WERI-Rb-1 (cell line): ENCODE measurements at regions not wholly inside any gene's neighbourhood (a gene's known extent, or its start where the extent isn't known, plus 50 kb on each side); places are given as distances from the start of the nearest gene placed in this dataset.

ENCODE experiments used
- DNase-seq: peaks from one replicate; pipeline ENCODE4 v3.0.0-alpha.2; 2020
- H3K27ac ChIP-seq: fragments of 250-450 bp; sonication (Bioruptor Pico); 2 replicates; pipeline ENCODE4 v1.5.1; 2020; ENCODE audit warnings: mild to moderate bottlenecking, moderate library complexity
- H3K27me3 ChIP-seq: fragments of 250-450 bp; sonication (Bioruptor Pico); 2 replicates; pipeline ENCODE4 v1.5.1; 2021; ENCODE audit warnings: mild to moderate bottlenecking, low read depth, moderate library complexity; ENCODE audit not compliant: insufficient read depth, severe bottlenecking
- H3K36me3 ChIP-seq: fragments of 250-450 bp; sonication (Bioruptor Pico); 2 replicates; pipeline ENCODE4 v1.5.1; 2020; ENCODE audit warnings: mild to moderate bottlenecking, moderate library complexity
- H3K4me3 ChIP-seq: 2 replicates; pipeline ENCODE4 v1.5.1; 2011; ENCODE audit warnings: low read depth, mild to moderate bottlenecking, control low read depth, low read length
- H3K9me3 ChIP-seq: fragments of 250-450 bp; sonication (Bioruptor Pico); 2 replicates; pipeline ENCODE4 v1.5.1; 2021; ENCODE audit warnings: mild to moderate bottlenecking, moderate library complexity; ENCODE audit not compliant: severe bottlenecking
- TF ChIP-seq, protein P1 (sequence below): IDR thresholded peaks from 2 replicates; pipeline ENCODE4 v1.5.1; 2011; ENCODE audit warnings: low read depth, mild to moderate bottlenecking, control low read depth, inconsistent platforms, low read length

DNA sequence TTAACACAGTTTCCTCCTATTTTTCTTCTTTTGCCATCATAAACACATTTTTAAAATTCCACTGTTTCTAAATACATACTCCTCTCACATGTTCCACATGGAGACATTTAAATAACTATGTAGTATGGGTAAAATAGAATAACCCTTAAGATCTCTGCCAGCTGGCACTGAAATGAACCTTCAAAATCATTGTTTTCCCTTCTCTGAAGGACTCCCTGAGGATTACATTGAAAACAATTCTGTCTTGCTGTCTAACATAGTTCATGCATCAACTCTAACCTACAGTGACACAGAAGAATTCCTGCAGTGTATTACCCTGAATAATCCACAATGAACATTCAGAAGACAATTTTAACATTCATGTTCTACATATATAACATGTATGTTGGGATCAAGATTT, 1361.8 kb upstream of the CITED2 start:
- TF ChIP-seq, protein P1, sequence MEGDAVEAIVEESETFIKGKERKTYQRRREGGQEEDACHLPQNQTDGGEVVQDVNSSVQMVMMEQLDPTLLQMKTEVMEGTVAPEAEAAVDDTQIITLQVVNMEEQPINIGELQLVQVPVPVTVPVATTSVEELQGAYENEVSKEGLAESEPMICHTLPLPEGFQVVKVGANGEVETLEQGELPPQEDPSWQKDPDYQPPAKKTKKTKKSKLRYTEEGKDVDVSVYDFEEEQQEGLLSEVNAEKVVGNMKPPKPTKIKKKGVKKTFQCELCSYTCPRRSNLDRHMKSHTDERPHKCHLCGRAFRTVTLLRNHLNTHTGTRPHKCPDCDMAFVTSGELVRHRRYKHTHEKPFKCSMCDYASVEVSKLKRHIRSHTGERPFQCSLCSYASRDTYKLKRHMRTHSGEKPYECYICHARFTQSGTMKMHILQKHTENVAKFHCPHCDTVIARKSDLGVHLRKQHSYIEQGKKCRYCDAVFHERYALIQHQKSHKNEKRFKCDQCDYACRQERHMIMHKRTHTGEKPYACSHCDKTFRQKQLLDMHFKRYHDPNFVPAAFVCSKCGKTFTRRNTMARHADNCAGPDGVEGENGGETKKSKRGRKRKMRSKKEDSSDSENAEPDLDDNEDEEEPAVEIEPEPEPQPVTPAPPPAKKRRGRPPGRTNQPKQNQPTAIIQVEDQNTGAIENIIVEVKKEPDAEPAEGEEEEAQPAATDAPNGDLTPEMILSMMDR: no peak
- H3K27ac ChIP-seq: no peak overlapping the region
- DNase-seq: no peak

DNA sequence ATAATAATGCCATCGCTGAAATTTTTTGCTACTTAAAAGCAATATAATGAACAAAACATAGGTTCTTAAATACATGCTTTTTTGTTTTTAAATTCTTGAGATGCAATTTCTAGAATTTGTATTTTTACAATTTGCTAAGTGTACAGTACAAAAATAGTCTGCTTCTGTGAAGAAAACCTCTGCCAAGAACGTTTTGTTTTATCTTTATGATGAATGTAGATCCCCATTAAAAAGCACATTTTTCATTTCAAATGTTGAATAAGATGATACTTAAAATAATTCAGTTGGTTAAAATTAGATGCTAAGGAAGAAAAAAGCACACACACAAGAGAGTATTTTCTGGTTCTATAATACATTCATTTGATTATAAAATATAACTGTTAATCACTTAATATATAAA, 1358.5 kb upstream of the CITED2 start:
- H3K27ac ChIP-seq: no peak overlapping the region

More for the DNA sequence above, 1361.8 kb upstream of the CITED2 start:
- Histone ChIP-seq H3K4me3 (no peak overlapping the region), H3K27me3 (no peaks in the 10 kb centered on the region), H3K9me3 (no peaks in the 10 kb centered on the region), H3K36me3 (no peaks in the 10 kb centered on the region)

GRCh38 chr6:140732155-140732554, 1357.7 kb upstream of the CITED2 start:
- Histone ChIP-seq H3K9me3 (no peaks in the 10 kb centered on the region), H3K27ac (no peak overlapping the region), H3K4me3 (no peak overlapping the region), H3K36me3 (no peaks in the 10 kb centered on the region), H3K27me3 (no peaks in the 10 kb centered on the region)
- TF ChIP-seq, protein P1: no peak
- DNase-seq: no peak

More for the DNA sequence above, 1358.5 kb upstream of the CITED2 start:
- TF ChIP-seq, protein P1: no peak
- no peaks in the 10 kb centered on the region for H3K9me3 ChIP-seq
- no peak for DNase-seq
- H3K36me3 ChIP-seq: no peaks in the 10 kb centered on the region
- no peaks in the 10 kb centered on the region for H3K27me3 ChIP-seq
- H3K4me3 ChIP-seq: no peak overlapping the region

DNA sequence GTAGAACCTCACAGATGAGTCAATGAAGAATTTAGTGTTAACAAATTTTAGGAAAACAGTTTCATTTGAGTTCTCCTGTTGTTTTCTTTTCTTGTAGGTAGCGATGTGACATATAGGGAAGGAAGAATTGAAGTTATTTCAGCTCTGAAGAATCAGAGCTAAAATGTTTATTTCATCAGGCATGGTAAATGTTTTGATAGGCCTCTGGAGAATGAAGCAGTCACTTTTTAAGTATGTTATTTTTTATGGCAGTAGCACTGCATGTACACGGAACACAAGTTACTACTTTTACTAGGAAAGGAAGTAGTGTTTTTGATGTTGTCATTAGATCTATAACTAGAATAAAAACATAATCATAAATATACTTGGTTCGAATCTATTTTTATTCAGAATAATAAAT, 1357.3 kb upstream of the CITED2 start:
- Histone ChIP-seq H3K9me3 (no peaks in the 10 kb centered on the region), H3K27me3 (no peaks in the 10 kb centered on the region), H3K36me3 (no peaks in the 10 kb centered on the region), H3K4me3 (no peak overlapping the region), H3K27ac (no peak overlapping the region)
- TF ChIP-seq, protein P1: no peak
- DNase-seq: no peak

GRCh38 chr6:140729521-140729920, 1355.1 kb upstream of the CITED2 start:
- no peaks in the 10 kb centered on the region for H3K36me3 ChIP-seq
- no peak overlapping the region for H3K27ac ChIP-seq
- H3K4me3 ChIP-seq: no peak overlapping the region
- H3K9me3 ChIP-seq: no peaks in the 10 kb centered on the region
- TF ChIP-seq, protein P1: no peak
- H3K27me3 ChIP-seq: no peaks in the 10 kb centered on the region
- DNase-seq: no peak

GRCh38 chr6:140718021-140718420, 1343.6 kb upstream of the CITED2 start:
- H3K27me3 ChIP-seq: no peaks in the 10 kb centered on the region
- no peaks in the 10 kb centered on the region for H3K36me3 ChIP-seq
- H3K9me3 ChIP-seq: no peaks in the 10 kb centered on the region
- H3K4me3 ChIP-seq: no peak overlapping the region
- no peak overlapping the region for H3K27ac ChIP-seq
- no peak for DNase-seq
- TF ChIP-seq, protein P1: no peak
